B cell (primary cell): ENCODE measurements at regions not wholly inside any gene's neighbourhood (a gene's known extent, or its start where the extent isn't known, plus 50 kb on each side); places are given as distances from the start of the nearest gene placed in this dataset.

Experiments used
- EZH2 ChIP-seq: IDR thresholded peaks from 2 replicates; pipeline ENCODE4 v1.6.1; 2012; ENCODE audit warnings: borderline replicate concordance, low read depth, mild to moderate bottlenecking, moderate library complexity, low read length; ENCODE audit not compliant: insufficient read depth, poor library complexity, severe bottlenecking
- TF ChIP-seq, protein P1 (sequence below): fragments of 200-600 bp; IDR thresholded peaks from one replicate; pipeline ENCODE4 v1.8.0; 2022; ENCODE audit warnings: antibody characterized with exemption, mild to moderate bottlenecking

DNA sequence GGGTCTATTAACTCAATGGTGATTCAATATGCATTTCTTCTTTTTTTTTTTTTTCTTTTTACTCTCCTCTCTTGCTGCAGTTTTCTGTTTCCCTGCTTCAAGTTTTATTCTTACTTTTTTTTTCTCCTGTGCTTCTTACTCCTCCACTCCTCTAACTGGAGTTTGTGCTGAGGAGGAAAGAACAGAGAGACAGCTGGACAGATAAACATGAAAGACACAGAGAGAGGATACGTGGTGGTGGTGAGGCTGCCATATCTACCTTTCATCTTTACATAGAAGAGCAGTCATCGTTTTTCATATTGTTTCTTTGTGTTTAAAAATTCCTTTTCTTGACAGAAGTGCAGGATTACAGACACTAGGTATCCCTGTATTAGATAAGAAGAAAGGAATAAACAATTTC, 262.8 kb downstream of the OTOL1 start:
- TF ChIP-seq, protein P1, sequence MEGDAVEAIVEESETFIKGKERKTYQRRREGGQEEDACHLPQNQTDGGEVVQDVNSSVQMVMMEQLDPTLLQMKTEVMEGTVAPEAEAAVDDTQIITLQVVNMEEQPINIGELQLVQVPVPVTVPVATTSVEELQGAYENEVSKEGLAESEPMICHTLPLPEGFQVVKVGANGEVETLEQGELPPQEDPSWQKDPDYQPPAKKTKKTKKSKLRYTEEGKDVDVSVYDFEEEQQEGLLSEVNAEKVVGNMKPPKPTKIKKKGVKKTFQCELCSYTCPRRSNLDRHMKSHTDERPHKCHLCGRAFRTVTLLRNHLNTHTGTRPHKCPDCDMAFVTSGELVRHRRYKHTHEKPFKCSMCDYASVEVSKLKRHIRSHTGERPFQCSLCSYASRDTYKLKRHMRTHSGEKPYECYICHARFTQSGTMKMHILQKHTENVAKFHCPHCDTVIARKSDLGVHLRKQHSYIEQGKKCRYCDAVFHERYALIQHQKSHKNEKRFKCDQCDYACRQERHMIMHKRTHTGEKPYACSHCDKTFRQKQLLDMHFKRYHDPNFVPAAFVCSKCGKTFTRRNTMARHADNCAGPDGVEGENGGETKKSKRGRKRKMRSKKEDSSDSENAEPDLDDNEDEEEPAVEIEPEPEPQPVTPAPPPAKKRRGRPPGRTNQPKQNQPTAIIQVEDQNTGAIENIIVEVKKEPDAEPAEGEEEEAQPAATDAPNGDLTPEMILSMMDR: no peak
- no peak for TF ChIP-seq EZH2
